ENCODE measurements at regions not wholly inside any gene's neighbourhood (a gene's known extent, or its start where the extent isn't known, plus 50 kb on each side); places are given as distances from the start of the nearest gene placed in this dataset.

DNA sequence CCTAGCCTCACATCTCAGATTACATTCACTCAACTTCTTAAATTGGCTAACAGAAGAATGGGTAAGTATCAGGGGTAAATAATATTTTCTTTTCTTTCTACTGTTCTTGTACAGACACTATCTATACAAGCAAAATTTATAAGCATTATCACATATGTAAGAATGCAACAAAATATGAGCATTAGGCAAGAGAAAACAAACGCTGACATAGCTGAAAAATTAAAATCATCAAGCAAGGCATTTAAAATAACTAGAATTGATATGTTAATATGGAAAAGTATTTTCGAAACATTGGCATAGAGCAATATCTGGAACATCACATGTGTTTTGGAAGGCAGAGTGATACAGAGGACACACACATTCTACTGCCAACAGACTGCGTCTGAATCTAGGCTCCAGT lies 1175.3 kb upstream of the LRRN3 start:
- TF ChIP-seq, protein P1, sequence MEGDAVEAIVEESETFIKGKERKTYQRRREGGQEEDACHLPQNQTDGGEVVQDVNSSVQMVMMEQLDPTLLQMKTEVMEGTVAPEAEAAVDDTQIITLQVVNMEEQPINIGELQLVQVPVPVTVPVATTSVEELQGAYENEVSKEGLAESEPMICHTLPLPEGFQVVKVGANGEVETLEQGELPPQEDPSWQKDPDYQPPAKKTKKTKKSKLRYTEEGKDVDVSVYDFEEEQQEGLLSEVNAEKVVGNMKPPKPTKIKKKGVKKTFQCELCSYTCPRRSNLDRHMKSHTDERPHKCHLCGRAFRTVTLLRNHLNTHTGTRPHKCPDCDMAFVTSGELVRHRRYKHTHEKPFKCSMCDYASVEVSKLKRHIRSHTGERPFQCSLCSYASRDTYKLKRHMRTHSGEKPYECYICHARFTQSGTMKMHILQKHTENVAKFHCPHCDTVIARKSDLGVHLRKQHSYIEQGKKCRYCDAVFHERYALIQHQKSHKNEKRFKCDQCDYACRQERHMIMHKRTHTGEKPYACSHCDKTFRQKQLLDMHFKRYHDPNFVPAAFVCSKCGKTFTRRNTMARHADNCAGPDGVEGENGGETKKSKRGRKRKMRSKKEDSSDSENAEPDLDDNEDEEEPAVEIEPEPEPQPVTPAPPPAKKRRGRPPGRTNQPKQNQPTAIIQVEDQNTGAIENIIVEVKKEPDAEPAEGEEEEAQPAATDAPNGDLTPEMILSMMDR (IDR thresholded peaks at IDR 0.05), result no peak
- Histone ChIP-seq H3K9me3 (no peaks in the 10 kb centered on the region), H3K4me1 (ENCODE audit: low read depth) (no peaks in the 10 kb centered on the region), H3K36me3 (ENCODE audit: low read depth) (no peaks in the 10 kb centered on the region), H3K4me3 (no peak overlapping the region)
- intact Hi-C loops (cut with DNase I, micrococcal nuclease), result no loop called here
- DNase-seq, result no peak
- ATAC-seq, result no peak

DNA sequence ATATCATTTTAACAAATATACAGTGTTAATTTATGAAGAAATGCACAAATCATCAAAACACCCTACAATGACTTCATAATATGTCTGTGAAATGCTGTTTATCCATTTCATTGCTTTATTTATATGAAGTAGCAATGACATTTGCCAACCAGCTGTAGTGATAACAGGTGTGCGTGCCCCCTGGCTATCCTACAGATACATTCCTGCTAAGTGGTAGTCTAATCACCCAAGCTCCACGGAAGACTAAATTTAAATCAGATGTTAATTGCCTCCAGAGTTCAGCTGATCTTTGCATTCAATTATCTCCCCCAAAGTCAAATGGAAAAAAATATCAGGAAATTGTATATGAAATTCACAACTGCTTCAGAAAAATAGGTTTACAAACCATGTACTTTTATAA lies 1164.2 kb upstream of the LRRN3 start:
- TF ChIP-seq, protein P1 (IDR thresholded peaks at IDR 0.05), result no peak
- Histone ChIP-seq H3K36me3 (ENCODE audit: low read depth) (no peaks in the 10 kb centered on the region), H3K9me3 (peaks cover 23% of the 10 kb centered on the region), H3K4me3 (no peak overlapping the region), H3K4me1 (ENCODE audit: low read depth) (no peaks in the 10 kb centered on the region)
- intact Hi-C loops (cut with DNase I, micrococcal nuclease), result no loop called here
- no peak for DNase-seq
- ATAC-seq, result no peak

DNA sequence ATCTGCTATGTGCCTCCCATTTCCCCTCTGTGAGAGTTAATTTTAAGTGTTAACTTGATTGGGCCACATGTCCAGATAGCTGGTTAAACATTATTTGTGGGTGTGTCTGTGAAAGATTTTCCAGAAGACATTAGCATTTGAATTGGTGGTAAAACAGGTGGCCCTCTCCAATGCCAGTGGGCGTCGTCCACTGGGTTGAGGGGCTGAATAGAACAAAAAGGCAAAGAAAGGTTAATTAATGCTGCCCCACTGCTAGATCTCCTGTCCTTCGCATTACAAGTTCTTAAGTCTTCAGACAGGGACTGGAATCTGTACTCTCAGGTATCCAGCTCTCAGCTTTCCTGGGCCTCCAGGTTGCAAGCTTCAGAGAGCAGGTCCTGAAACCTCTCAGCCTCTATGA lies 1160.9 kb upstream of the LRRN3 start:
- ATAC-seq, result no peak
- DNase-seq, result no peak
- intact Hi-C loops (cut with DNase I, micrococcal nuclease), result no loop called here
- no peaks in the 10 kb centered on the region for H3K4me1 ChIP-seq (ENCODE audit: low read depth)
- TF ChIP-seq, protein P1 (IDR thresholded peaks at IDR 0.05), result no peak
- H3K36me3 ChIP-seq (ENCODE audit: low read depth), result no peaks in the 10 kb centered on the region
- H3K9me3 ChIP-seq, result peaks cover 12% of the 10 kb centered on the region
- H3K4me3 ChIP-seq, result no peak overlapping the region

DNA sequence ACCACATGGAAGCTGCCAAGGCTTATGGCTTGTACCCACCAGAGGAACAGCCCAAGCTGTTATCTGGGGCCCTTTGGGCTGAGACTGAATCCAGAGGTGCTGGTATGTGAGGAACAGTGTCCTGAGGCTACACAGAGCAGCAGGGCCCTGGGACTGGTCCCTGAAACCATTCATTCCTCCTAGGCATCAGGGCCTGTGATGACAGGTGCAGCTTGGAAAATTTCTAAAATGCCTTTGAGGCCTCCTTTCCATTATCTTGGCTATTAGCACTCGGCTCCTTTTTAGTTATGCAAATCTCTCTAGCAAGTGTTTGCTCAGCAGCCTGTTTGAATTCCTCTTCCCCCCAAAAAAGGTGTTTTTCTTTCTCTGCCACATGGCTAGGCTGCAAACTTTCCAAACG lies 1151.7 kb upstream of the LRRN3 start:
- intact Hi-C loops (cut with DNase I, micrococcal nuclease), result no loop called here
- TF ChIP-seq, protein P1 (IDR thresholded peaks at IDR 0.05), result no peak
- Histone ChIP-seq H3K4me3 (no peak overlapping the region), H3K9me3 (peaks cover 7% of the 10 kb centered on the region), H3K4me1 (ENCODE audit: low read depth) (no peaks in the 10 kb centered on the region), H3K36me3 (ENCODE audit: low read depth) (no peaks in the 10 kb centered on the region)
- DNase-seq (no peak), ATAC-seq (no peak)

DNA sequence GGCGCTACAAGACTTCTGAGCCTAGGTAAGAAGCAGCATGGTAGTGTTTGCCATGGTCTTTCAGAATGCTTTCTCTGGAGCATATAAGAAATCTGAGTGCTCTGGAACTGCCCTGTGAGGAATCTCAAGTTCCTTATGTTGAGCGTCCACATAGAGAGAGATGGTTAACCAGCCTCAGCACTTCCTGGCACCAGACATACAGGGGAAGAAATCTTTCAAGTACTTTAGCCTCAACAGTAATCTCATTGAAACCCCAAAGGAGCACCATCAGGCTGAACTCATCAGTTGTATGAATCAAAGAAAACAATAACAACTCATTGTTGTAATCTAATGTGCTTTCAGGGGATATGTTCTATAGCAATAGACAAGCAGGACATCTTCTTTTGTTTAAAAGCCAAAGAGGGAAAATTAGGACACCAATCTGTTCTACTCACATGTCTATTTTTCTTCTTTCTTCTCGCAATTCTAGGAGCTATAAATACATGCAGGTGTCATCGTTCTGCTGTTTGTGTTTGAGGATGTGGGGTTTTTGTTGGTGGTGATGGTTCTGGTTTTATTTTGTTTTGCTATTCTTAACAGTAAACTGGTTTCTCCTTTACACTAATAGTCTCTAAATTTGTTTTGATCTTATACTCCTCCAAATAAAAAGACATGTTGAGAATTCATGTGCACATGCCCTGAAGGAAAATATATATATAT lies 1145.0 kb upstream of the LRRN3 start:
- Histone ChIP-seq H3K4me3 (no peak overlapping the region), H3K36me3 (ENCODE audit: low read depth) (no peaks in the 10 kb centered on the region), H3K4me1 (ENCODE audit: low read depth) (no peaks in the 10 kb centered on the region), H3K9me3 (peaks cover 2% of the 10 kb centered on the region)
- intact Hi-C loops (cut with DNase I, micrococcal nuclease), result no loop called here
- TF ChIP-seq, protein P1 (IDR thresholded peaks at IDR 0.05), result no peak
- ATAC-seq (no peak), DNase-seq (no peak)

DNA sequence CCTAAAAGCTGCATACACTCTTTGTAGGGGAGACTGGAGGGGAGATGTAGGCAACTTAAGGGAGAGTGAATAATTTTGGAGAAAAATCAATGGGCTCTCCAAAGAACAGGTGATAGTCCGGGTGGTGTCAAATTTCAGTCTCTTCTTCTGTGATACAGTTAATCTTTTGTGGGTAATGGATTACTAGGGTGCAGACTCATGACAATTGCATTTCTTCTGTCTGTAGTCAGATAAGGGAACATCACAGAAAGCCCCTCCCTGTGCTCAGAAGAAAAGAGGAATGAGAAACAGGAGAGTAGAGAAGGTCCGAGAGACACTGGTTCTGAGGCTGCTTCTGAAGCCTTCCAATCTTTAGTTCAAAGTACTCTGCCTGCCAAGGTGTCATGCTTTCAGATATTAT lies 1140.7 kb upstream of the LRRN3 start:
- intact Hi-C loops (cut with DNase I, micrococcal nuclease), result no loop called here
- H3K9me3 ChIP-seq, result no peaks in the 10 kb centered on the region
- no peaks in the 10 kb centered on the region for H3K4me1 ChIP-seq (ENCODE audit: low read depth)
- H3K4me3 ChIP-seq, result no peak overlapping the region
- TF ChIP-seq, protein P1 (IDR thresholded peaks at IDR 0.05), result no peak
- ATAC-seq (no peak), DNase-seq (no peak)
- no peaks in the 10 kb centered on the region for H3K36me3 ChIP-seq (ENCODE audit: low read depth)
